HCT116 (cell line): ENCODE measurements at regions not wholly inside any gene's neighbourhood (a gene's known extent, or its start where the extent isn't known, plus 50 kb on each side); places are given as distances from the start of the nearest gene placed in this dataset.

Experiments
- CEBPB ChIP-seq: IDR thresholded peaks from 2 replicates; pipeline ENCODE4 v1.6.1; 2012; ENCODE audit warnings: low read depth
- SP1 ChIP-seq: IDR thresholded peaks from 2 replicates; pipeline ENCODE4 v1.6.1; 2012; ENCODE audit warnings: low read depth
- TF ChIP-seq, protein P1 (sequence below), 3 experiments: fragments of 200-600 bp in 1 of 3; sonication (generic) in 1 of 3; IDR thresholded peaks in 2 of 3; conservative IDR thresholded peaks in 1 of 3; 2 replicates each; pipeline ENCODE4 v1.5.1; 2012 to 2017; ENCODE audit warnings: low read depth in 2 of 3, low read length in 2 of 3, antibody characterized with exemption in 1 of 3, borderline replicate concordance in 1 of 3, control low read depth in 1 of 3, mild to moderate bottlenecking in 1 of 3, mixed read lengths in 1 of 3, mixed run types in 1 of 3, moderate library complexity in 1 of 3; ENCODE audit not compliant: insufficient read depth in 1 of 3

DNA sequence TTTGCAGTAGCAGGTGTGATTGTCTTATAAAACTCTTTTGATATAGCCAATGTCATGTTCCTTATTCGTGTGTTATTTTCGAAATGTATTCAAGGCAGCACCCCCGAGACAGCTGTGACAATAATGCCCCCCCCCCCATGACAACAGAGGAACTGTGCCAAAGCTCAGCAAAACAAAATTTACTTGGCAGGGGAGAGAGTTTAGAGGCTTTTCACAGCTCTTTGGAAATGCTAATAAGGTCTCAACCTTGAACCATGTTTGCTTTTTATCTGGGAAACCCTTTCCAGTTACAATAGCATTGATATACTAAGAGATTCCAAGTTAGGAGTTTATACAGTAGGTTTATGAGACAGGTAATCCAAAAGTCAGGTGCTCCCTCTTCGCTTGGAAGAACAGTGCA lies 56.4 kb upstream of the USP44 start:
- TF ChIP-seq, protein P1, sequence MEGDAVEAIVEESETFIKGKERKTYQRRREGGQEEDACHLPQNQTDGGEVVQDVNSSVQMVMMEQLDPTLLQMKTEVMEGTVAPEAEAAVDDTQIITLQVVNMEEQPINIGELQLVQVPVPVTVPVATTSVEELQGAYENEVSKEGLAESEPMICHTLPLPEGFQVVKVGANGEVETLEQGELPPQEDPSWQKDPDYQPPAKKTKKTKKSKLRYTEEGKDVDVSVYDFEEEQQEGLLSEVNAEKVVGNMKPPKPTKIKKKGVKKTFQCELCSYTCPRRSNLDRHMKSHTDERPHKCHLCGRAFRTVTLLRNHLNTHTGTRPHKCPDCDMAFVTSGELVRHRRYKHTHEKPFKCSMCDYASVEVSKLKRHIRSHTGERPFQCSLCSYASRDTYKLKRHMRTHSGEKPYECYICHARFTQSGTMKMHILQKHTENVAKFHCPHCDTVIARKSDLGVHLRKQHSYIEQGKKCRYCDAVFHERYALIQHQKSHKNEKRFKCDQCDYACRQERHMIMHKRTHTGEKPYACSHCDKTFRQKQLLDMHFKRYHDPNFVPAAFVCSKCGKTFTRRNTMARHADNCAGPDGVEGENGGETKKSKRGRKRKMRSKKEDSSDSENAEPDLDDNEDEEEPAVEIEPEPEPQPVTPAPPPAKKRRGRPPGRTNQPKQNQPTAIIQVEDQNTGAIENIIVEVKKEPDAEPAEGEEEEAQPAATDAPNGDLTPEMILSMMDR (IDR thresholded peaks at IDR 0.05 in 2 of 3, conservative IDR thresholded peaks at IDR 0.05 in 1 of 3; ENCODE audit: borderline replicate concordance in 1 of 3, insufficient read depth in 1 of 3, low read depth in 2 of 3, low read length in 2 of 3) = no peak
- TF ChIP-seq CEBPB (no peak), SP1 (no peak)
